SK-N-SH treated with all-trans-retinoic acid at 6 μM for 48 hours (cell line): ENCODE measurements at regions not wholly inside any gene's neighbourhood (a gene's known extent, or its start where the extent isn't known, plus 50 kb on each side); places are given as distances from the start of the nearest gene placed in this dataset.

Experiments used
- ARNTL ChIP-seq: fragments of 450-650 bp; formaldehyde crosslinking; IDR thresholded peaks from 2 replicates; pipeline ENCODE4 v1.5.0; 2020; ENCODE audit warnings: low read depth, mild to moderate bottlenecking, moderate library complexity, borderline replicate concordance
- ESRRG ChIP-seq: fragments of 250-450 bp; sonication (Bioruptor Pico); IDR thresholded peaks from 2 replicates; pipeline ENCODE4 v1.6.1; 2021; ENCODE audit warnings: mild to moderate bottlenecking
- GLIS3 ChIP-seq: fragments of 250-450 bp; sonication (Bioruptor Pico); IDR thresholded peaks from 2 replicates; pipeline ENCODE4 v1.5.0; 2020; ENCODE audit warnings: mild to moderate bottlenecking, moderate library complexity
- TCF4 ChIP-seq: fragments of 250-450 bp; sonication (Bioruptor Pico); IDR thresholded peaks from 2 replicates; pipeline ENCODE4 v1.8.0; 2021; ENCODE audit warnings: mild to moderate bottlenecking, moderate library complexity, borderline replicate concordance
- ZC3H10 ChIP-seq: fragments of 250-450 bp; sonication (Bioruptor Pico); IDR thresholded peaks from 2 replicates; pipeline ENCODE4 v1.5.1; 2021; ENCODE audit warnings: mild to moderate bottlenecking, moderate library complexity
- ZFP3 ChIP-seq: fragments of 250-450 bp; sonication (Bioruptor Pico); IDR thresholded peaks from 2 replicates; pipeline ENCODE4 v1.5.0; 2020; ENCODE audit warnings: mild to moderate bottlenecking, moderate library complexity
- ZNF565 ChIP-seq: fragments of 450-650 bp; formaldehyde crosslinking; conservative IDR thresholded peaks from 2 replicates; pipeline ENCODE4 v1.5.0; 2020; ENCODE audit warnings: low read depth, mild to moderate bottlenecking, moderate library complexity
- TF ChIP-seq, protein P1 (sequence below): fragments of 250-450 bp; sonication (Bioruptor Pico); IDR thresholded peaks from 2 replicates; pipeline ENCODE4 v1.8.0; 2020; ENCODE audit warnings: mild to moderate bottlenecking, moderate library complexity, borderline replicate concordance
- TF ChIP-seq, protein P2 (sequence below): fragments of 250-450 bp; sonication (Bioruptor Pico); IDR thresholded peaks from 2 replicates; pipeline ENCODE4 v1.8.0; 2021; ENCODE audit warnings: low read depth, mild to moderate bottlenecking, moderate library complexity, borderline replicate concordance
- TF ChIP-seq, protein P3 (sequence below): fragments of 250-450 bp; sonication (Bioruptor Pico); IDR thresholded peaks from 2 replicates; pipeline ENCODE4 v1.5.0; 2020; ENCODE audit warnings: mild to moderate bottlenecking, moderate library complexity
- TF ChIP-seq, protein P4 (sequence below): fragments of 250-450 bp; sonication (Bioruptor Pico); IDR thresholded peaks from 2 replicates; pipeline ENCODE4 v1.5.1; 2020; ENCODE audit warnings: low read depth, mild to moderate bottlenecking, moderate library complexity

DNA sequence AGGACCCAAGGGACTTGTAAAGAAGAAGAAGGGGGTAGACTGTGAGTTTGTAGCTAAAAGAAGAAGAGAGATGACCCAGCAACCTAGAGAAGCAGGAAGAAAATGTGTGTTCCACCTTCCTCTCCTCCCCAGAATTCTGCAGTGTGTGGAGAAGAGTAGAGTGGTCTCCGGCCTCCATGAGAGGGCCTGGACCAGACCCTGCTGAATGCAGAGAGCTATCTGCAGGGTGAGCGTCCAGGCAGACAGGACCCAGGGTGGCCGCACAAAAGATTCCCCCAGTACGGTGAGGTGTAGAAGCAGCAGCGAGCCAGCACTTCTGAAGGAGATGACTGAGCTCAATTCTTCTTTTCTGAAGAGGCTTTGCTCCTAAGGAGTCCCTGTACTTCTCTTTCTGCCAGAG lies 239.7 kb upstream of the ANKRD30A start:
- TF ChIP-seq, protein P1, sequence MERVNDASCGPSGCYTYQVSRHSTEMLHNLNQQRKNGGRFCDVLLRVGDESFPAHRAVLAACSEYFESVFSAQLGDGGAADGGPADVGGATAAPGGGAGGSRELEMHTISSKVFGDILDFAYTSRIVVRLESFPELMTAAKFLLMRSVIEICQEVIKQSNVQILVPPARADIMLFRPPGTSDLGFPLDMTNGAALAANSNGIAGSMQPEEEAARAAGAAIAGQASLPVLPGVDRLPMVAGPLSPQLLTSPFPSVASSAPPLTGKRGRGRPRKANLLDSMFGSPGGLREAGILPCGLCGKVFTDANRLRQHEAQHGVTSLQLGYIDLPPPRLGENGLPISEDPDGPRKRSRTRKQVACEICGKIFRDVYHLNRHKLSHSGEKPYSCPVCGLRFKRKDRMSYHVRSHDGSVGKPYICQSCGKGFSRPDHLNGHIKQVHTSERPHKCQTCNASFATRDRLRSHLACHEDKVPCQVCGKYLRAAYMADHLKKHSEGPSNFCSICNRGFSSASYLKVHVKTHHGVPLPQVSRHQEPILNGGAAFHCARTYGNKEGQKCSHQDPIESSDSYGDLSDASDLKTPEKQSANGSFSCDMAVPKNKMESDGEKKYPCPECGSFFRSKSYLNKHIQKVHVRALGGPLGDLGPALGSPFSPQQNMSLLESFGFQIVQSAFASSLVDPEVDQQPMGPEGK (CRISPR knock-in tag): no peak
- TF ChIP-seq GLIS3 (CRISPR knock-in tag) (no peak), ZNF565 (no peak), ARNTL (CRISPR knock-in tag) (no peak), ZC3H10 (CRISPR knock-in tag) (no peak), TCF4 (CRISPR knock-in tag) (no peak), ZFP3 (CRISPR knock-in tag) (no peak), ESRRG (CRISPR knock-in tag) (no peak)
- TF ChIP-seq, protein P2, sequence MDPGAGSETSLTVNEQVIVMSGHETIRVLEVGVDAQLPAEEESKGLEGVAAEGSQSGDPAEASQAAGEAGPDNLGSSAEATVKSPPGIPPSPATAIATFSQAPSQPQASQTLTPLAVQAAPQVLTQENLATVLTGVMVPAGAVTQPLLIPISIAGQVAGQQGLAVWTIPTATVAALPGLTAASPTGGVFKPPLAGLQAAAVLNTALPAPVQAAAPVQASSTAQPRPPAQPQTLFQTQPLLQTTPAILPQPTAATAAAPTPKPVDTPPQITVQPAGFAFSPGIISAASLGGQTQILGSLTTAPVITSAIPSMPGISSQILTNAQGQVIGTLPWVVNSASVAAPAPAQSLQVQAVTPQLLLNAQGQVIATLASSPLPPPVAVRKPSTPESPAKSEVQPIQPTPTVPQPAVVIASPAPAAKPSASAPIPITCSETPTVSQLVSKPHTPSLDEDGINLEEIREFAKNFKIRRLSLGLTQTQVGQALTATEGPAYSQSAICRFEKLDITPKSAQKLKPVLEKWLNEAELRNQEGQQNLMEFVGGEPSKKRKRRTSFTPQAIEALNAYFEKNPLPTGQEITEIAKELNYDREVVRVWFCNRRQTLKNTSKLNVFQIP (CRISPR knock-in tag): no peak
- TF ChIP-seq, protein P3, sequence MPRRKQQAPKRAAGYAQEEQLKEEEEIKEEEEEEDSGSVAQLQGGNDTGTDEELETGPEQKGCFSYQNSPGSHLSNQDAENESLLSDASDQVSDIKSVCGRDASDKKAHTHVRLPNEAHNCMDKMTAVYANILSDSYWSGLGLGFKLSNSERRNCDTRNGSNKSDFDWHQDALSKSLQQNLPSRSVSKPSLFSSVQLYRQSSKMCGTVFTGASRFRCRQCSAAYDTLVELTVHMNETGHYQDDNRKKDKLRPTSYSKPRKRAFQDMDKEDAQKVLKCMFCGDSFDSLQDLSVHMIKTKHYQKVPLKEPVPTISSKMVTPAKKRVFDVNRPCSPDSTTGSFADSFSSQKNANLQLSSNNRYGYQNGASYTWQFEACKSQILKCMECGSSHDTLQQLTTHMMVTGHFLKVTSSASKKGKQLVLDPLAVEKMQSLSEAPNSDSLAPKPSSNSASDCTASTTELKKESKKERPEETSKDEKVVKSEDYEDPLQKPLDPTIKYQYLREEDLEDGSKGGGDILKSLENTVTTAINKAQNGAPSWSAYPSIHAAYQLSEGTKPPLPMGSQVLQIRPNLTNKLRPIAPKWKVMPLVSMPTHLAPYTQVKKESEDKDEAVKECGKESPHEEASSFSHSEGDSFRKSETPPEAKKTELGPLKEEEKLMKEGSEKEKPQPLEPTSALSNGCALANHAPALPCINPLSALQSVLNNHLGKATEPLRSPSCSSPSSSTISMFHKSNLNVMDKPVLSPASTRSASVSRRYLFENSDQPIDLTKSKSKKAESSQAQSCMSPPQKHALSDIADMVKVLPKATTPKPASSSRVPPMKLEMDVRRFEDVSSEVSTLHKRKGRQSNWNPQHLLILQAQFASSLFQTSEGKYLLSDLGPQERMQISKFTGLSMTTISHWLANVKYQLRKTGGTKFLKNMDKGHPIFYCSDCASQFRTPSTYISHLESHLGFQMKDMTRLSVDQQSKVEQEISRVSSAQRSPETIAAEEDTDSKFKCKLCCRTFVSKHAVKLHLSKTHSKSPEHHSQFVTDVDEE: no peak
- TF ChIP-seq, protein P4, sequence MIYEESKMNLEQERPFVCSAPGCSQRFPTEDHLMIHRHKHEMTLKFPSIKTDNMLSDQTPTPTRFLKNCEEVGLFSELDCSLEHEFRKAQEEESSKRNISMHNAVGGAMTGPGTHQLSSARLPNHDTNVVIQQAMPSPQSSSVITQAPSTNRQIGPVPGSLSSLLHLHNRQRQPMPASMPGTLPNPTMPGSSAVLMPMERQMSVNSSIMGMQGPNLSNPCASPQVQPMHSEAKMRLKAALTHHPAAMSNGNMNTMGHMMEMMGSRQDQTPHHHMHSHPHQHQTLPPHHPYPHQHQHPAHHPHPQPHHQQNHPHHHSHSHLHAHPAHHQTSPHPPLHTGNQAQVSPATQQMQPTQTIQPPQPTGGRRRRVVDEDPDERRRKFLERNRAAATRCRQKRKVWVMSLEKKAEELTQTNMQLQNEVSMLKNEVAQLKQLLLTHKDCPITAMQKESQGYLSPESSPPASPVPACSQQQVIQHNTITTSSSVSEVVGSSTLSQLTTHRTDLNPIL (CRISPR knock-in tag): no peak
